ENCODE measurements at regions not wholly inside any gene's neighbourhood (a gene's known extent, or its start where the extent isn't known, plus 50 kb on each side); places are given as distances from the start of the nearest gene placed in this dataset.
"Not testable (repeated sequence)": the region's sequence is repeated elsewhere in the genome, so short reads cannot be mapped to it uniquely, and the experiment has no call there.

DNA sequence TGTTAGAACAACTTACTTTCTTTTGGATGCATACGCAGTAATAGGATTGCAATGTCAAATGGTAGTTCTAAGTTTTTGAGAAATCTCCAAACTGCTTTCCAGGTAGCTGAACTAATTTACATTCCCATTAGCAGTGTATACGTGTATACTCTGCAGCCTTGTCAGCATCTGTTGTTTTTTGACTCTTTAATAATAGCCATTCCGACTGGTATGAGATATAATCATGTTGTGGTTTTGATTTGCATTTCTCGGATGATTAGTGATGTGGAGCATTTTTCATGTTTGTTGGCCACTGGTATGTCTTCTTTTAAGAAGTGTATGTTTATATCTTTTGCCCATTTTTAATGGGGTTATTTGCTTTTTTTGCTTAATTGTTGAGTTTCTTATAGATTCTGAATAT lies 76.9 kb upstream of the HNRNPA1L2 start:
- not testable (repeated sequence) for DNase-seq

DNA sequence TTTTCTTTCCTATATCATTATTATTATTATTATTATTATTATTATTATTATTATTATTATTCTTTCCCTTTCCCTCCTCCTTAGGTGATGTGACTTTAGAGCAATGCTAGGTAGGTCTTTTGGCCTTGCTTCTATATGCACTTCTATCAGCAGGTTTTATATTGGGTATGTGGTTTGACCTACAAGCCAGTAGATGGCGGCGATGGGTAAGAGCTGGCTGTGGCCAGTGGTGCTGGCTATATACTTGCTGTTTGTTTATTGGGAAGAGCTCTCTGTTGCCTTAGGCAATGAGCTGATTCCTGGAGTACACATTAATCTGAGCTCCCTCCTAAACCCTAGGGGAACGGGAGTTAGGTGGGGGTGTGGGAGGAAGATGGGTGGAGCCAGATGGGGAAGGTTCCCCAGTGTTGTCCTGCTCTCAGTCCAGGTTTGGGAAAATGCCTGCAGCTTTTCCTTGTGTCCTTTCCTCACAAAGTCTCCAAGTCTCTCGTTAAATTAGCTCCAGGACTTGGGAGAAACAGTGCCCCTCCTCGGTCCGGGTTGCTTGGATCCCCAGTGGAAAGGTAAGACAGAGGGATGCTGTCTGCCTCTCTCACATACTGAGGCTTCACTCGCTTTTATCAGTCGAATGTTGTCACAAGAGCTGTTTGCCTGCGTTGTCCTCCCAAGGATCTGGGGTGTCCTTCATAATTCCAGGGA lies 72.2 kb upstream of the HNRNPA1L2 start:
- DNase-seq: peak; percentile 25

DNA sequence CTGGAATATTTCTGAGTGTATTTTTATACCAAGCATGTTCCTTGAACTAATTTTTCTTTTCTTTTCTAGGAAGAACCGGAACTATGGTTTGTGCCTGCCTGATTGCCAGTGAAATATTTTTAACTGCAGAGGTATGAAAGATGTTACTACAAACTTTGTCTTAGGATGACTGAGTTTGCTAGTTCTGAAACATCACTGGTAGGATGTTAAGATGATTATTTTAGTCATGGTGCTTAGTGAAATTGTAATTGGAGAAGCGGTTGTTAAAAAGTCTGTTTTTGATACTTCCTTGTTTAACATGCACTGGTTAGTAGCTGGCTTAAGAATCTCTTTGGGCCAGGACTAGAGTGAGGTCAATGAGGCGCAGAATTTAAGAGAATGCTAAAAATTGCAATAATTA lies 71.1 kb upstream of the HNRNPA1L2 start:
- DNase-seq: not testable (repeated sequence)

DNA sequence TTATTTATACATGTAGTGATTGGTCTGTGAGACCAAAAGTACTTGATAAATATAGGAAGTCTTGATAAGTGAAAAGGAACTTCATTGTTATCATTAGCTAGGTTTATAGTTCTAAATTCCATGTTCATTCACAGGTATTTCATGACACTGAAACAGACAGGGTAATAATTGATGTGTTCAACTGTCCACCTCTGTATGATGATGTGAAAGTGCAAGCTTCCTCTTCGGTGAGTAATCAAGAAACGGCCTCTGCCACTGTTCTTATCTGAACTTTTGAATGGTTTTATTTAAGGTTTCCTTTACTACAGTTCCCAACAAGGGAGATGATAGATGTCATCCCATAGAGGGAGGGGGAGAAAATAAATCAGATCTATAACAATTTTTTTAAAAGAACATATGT lies 59.3 kb upstream of the HNRNPA1L2 start:
- DNase-seq: not testable (repeated sequence)
